Activated naive CD8-positive, alpha-beta T cell treated with anti-CD3 and anti-CD28 coated beads, Interleukin-2, amount 50 U/mL, for 24 hours (primary cell): ENCODE measurements at regions not wholly inside any gene's neighbourhood (a gene's known extent, or its start where the extent isn't known, plus 50 kb on each side); places are given as distances from the start of the nearest gene placed in this dataset.

Experiments used
- ATAC-seq: fragments of 150-1000 bp; cut with Tn5 transposase; one replicate; pipeline ENCODE4 v1.10.0; 2021
- DNase-seq: peaks from one replicate; pipeline ENCODE4 v3.0.0; 2021
- H3K27ac Mint-ChIP-seq: one replicate; pipeline ENCODE4 v1.8.0; 2021; ENCODE audit warnings: mild to moderate bottlenecking, mixed read lengths
- H3K27me3 Mint-ChIP-seq: one replicate; pipeline ENCODE4 v1.8.0; 2021; ENCODE audit warnings: mixed read lengths
- H3K36me3 Mint-ChIP-seq: one replicate; pipeline ENCODE4 v1.8.0; 2021; ENCODE audit warnings: low read depth, mixed read lengths
- H3K4me1 Mint-ChIP-seq: one replicate; pipeline ENCODE4 v1.8.0; 2021; ENCODE audit warnings: mixed read lengths
- H3K4me3 Mint-ChIP-seq: one replicate; pipeline ENCODE4 v1.8.0; 2021; ENCODE audit warnings: mild to moderate bottlenecking, moderate library complexity, mixed read lengths
- H3K9me3 Mint-ChIP-seq: one replicate; pipeline ENCODE4 v1.8.0; 2021; ENCODE audit warnings: mixed read lengths

GRCh38 chr15:93631958-93632618 is 543.1 kb upstream of the RGMA start:
- peaks cover 2% of the 10 kb centered on the region for H3K27me3 Mint-ChIP-seq
- H3K4me3 Mint-ChIP-seq = no peak overlapping the region
- no peaks in the 10 kb centered on the region for H3K4me1 Mint-ChIP-seq
- H3K27ac Mint-ChIP-seq = no peak overlapping the region
- peaks cover 5% of the 10 kb centered on the region for H3K9me3 Mint-ChIP-seq
- H3K36me3 Mint-ChIP-seq = no peaks in the 10 kb centered on the region
- no peak for ATAC-seq
- no peak for DNase-seq

- no peaks in the 10 kb centered on the region for H3K36me3 Mint-ChIP-seq
- no peak overlapping the region for H3K27ac Mint-ChIP-seq
- no peak overlapping the region for H3K4me3 Mint-ChIP-seq
- no peak for DNase-seq
- H3K27me3 Mint-ChIP-seq = peaks cover 10% of the 10 kb centered on the region
- H3K4me1 Mint-ChIP-seq = no peaks in the 10 kb centered on the region
- ATAC-seq = no peak
- H3K9me3 Mint-ChIP-seq = no peaks in the 10 kb centered on the region
These were observed 530.6 kb upstream of the RGMA start for GRCh38 chr15:93619597-93619996.

GRCh38 chr15:93617443-93617842 is 528.4 kb upstream of the RGMA start:
- ATAC-seq (no peak), DNase-seq (no peak)
- Mint-ChIP-seq H3K4me1 (no peaks in the 10 kb centered on the region), H3K4me3 (no peak overlapping the region), H3K27ac (no peak overlapping the region), H3K9me3 (no peaks in the 10 kb centered on the region), H3K27me3 (peaks cover 7% of the 10 kb centered on the region), H3K36me3 (no peaks in the 10 kb centered on the region)

- H3K4me1 Mint-ChIP-seq = no peaks in the 10 kb centered on the region
- H3K9me3 Mint-ChIP-seq = no peaks in the 10 kb centered on the region
- no peaks in the 10 kb centered on the region for H3K36me3 Mint-ChIP-seq
- no peak for DNase-seq
- no peak overlapping the region for H3K4me3 Mint-ChIP-seq
- ATAC-seq = no peak
- no peak overlapping the region for H3K27ac Mint-ChIP-seq
- H3K27me3 Mint-ChIP-seq = peaks cover 3% of the 10 kb centered on the region
These were observed 525.5 kb upstream of the RGMA start for GRCh38 chr15:93614386-93615104.

- no peak for ATAC-seq
- Mint-ChIP-seq H3K27ac (no peak overlapping the region), H3K9me3 (no peaks in the 10 kb centered on the region), H3K27me3 (peaks cover 3% of the 10 kb centered on the region), H3K4me1 (no peaks in the 10 kb centered on the region), H3K36me3 (no peaks in the 10 kb centered on the region), H3K4me3 (no peak overlapping the region)
- DNase-seq = no peak
These were observed 524.4 kb upstream of the RGMA start for GRCh38 chr15:93613386-93613785.

- H3K4me1 Mint-ChIP-seq = no peaks in the 10 kb centered on the region
- no peak overlapping the region for H3K27ac Mint-ChIP-seq
- DNase-seq (no peak), ATAC-seq (no peak)
- H3K9me3 Mint-ChIP-seq = no peaks in the 10 kb centered on the region
- H3K27me3 Mint-ChIP-seq = peaks cover 3% of the 10 kb centered on the region
- no peak overlapping the region for H3K4me3 Mint-ChIP-seq
- no peaks in the 10 kb centered on the region for H3K36me3 Mint-ChIP-seq
These were observed 523.9 kb upstream of the RGMA start for GRCh38 chr15:93612953-93613352.

GRCh38 chr15:93610944-93611343 is 521.9 kb upstream of the RGMA start:
- no peaks in the 10 kb centered on the region for H3K36me3 Mint-ChIP-seq
- H3K9me3 Mint-ChIP-seq = no peaks in the 10 kb centered on the region
- H3K27ac Mint-ChIP-seq = no peak overlapping the region
- H3K27me3 Mint-ChIP-seq = no peaks in the 10 kb centered on the region
- DNase-seq (no peak), ATAC-seq (no peak)
- H3K4me3 Mint-ChIP-seq = no peak overlapping the region
- H3K4me1 Mint-ChIP-seq = no peaks in the 10 kb centered on the region

GRCh38 chr15:93608643-93609148 is 519.7 kb upstream of the RGMA start:
- Mint-ChIP-seq H3K27me3 (no peaks in the 10 kb centered on the region), H3K4me3 (no peak overlapping the region), H3K4me1 (no peaks in the 10 kb centered on the region), H3K36me3 (no peaks in the 10 kb centered on the region), H3K27ac (no peak overlapping the region), H3K9me3 (no peaks in the 10 kb centered on the region)
- DNase-seq (no peak), ATAC-seq (no peak)

- Mint-ChIP-seq H3K9me3 (no peaks in the 10 kb centered on the region), H3K4me1 (no peaks in the 10 kb centered on the region), H3K27ac (no peak overlapping the region), H3K27me3 (peaks cover 5% of the 10 kb centered on the region), H3K36me3 (no peaks in the 10 kb centered on the region), H3K4me3 (no peak overlapping the region)
- DNase-seq = no peak
- ATAC-seq = no peak
These were observed 514.5 kb upstream of the RGMA start for GRCh38 chr15:93603550-93603949.

GRCh38 chr15:93587059-93587521 is 498.1 kb upstream of the RGMA start:
- Mint-ChIP-seq H3K27ac (no peak overlapping the region), H3K4me1 (no peaks in the 10 kb centered on the region), H3K9me3 (no peaks in the 10 kb centered on the region), H3K27me3 (peaks cover 3% of the 10 kb centered on the region), H3K4me3 (no peak overlapping the region), H3K36me3 (no peaks in the 10 kb centered on the region)
- DNase-seq (no peak), ATAC-seq (no peak)

GRCh38 chr15:93585012-93585411 is 496.0 kb upstream of the RGMA start:
- H3K36me3 Mint-ChIP-seq = no peaks in the 10 kb centered on the region
- no peak overlapping the region for H3K27ac Mint-ChIP-seq
- no peaks in the 10 kb centered on the region for H3K4me1 Mint-ChIP-seq
- peaks cover 3% of the 10 kb centered on the region for H3K27me3 Mint-ChIP-seq
- ATAC-seq (no peak), DNase-seq (no peak)
- H3K9me3 Mint-ChIP-seq = no peaks in the 10 kb centered on the region
- no peak overlapping the region for H3K4me3 Mint-ChIP-seq

- peaks cover 3% of the 10 kb centered on the region for H3K27me3 Mint-ChIP-seq
- DNase-seq (no peak), ATAC-seq (no peak)
- H3K36me3 Mint-ChIP-seq = no peaks in the 10 kb centered on the region
- no peak overlapping the region for H3K27ac Mint-ChIP-seq
- H3K4me3 Mint-ChIP-seq = no peak overlapping the region
- peaks cover 5% of the 10 kb centered on the region for H3K9me3 Mint-ChIP-seq
- no peaks in the 10 kb centered on the region for H3K4me1 Mint-ChIP-seq
These were observed 495.0 kb upstream of the RGMA start for GRCh38 chr15:93583968-93584367.

GRCh38 chr15:93583552-93583951 is 494.5 kb upstream of the RGMA start:
- no peak overlapping the region for H3K27ac Mint-ChIP-seq
- H3K4me3 Mint-ChIP-seq = no peak overlapping the region
- H3K36me3 Mint-ChIP-seq = no peaks in the 10 kb centered on the region
- H3K9me3 Mint-ChIP-seq = peaks cover 6% of the 10 kb centered on the region
- H3K27me3 Mint-ChIP-seq = peaks cover 3% of the 10 kb centered on the region
- ATAC-seq = no peak
- no peaks in the 10 kb centered on the region for H3K4me1 Mint-ChIP-seq
- DNase-seq = no peak

GRCh38 chr15:93570527-93570926 is 481.5 kb upstream of the RGMA start:
- Mint-ChIP-seq H3K4me3 (no peak overlapping the region), H3K36me3 (no peaks in the 10 kb centered on the region), H3K4me1 (no peaks in the 10 kb centered on the region), H3K27ac (no peak overlapping the region), H3K27me3 (peaks cover 2% of the 10 kb centered on the region), H3K9me3 (no peaks in the 10 kb centered on the region)
- DNase-seq (no peak), ATAC-seq (no peak)

- DNase-seq (no peak), ATAC-seq (no peak)
- no peaks in the 10 kb centered on the region for H3K36me3 Mint-ChIP-seq
- H3K4me1 Mint-ChIP-seq = no peaks in the 10 kb centered on the region
- peaks cover 2% of the 10 kb centered on the region for H3K27me3 Mint-ChIP-seq
- no peak overlapping the region for H3K4me3 Mint-ChIP-seq
- H3K27ac Mint-ChIP-seq = no peak overlapping the region
- H3K9me3 Mint-ChIP-seq = no peaks in the 10 kb centered on the region
These were observed 477.8 kb upstream of the RGMA start for GRCh38 chr15:93566762-93567161.
